HepG2 (cell line): ENCODE measurements at regions not wholly inside any gene's neighbourhood (a gene's known extent, or its start where the extent isn't known, plus 50 kb on each side); places are given as distances from the start of the nearest gene placed in this dataset.

Experiments used
- AKNA ChIP-seq: sonication (generic); formaldehyde crosslinking; IDR thresholded peaks from 2 replicates; pipeline ENCODE4 v1.4.0; 2020; ENCODE audit warnings: missing genetic modification reagents, borderline replicate concordance
- ATAD3A ChIP-seq: sonication (generic); formaldehyde crosslinking; IDR thresholded peaks from 2 replicates; pipeline ENCODE4 v1.4.0; 2020; ENCODE audit warnings: missing genetic modification reagents
- CTCF ChIP-seq: sonication (generic); formaldehyde crosslinking; IDR thresholded peaks from 2 replicates; pipeline ENCODE4 v1.5.0; 2020; ENCODE audit warnings: mild to moderate bottlenecking, missing genetic modification reagents, moderate library complexity
- POLR2A ChIP-seq, 2 experiments: IDR thresholded peaks; 2 replicates each; pipeline ENCODE4 v1.6.1; 2011; ENCODE audit warnings: low read depth in 2 of 2, low read length in 2 of 2, mild to moderate bottlenecking in 1 of 2, moderate library complexity in 1 of 2; ENCODE audit not compliant: insufficient read depth in 1 of 2
- SIN3A ChIP-seq: IDR thresholded peaks from 2 replicates; pipeline ENCODE4 v1.6.1; 2011; ENCODE audit warnings: low read depth, mild to moderate bottlenecking, control low read depth, low read length, borderline replicate concordance
- ZBTB38 ChIP-seq: sonication (generic); formaldehyde crosslinking; IDR thresholded peaks from 2 replicates; pipeline ENCODE4 v1.5.1; 2020; ENCODE audit warnings: mild to moderate bottlenecking, missing genetic modification reagents
- ZNF282 ChIP-seq: fragments of 450-650 bp; IDR thresholded peaks from 2 replicates; pipeline ENCODE4 v1.6.1; 2018; ENCODE audit not compliant: partially characterized antibody
- TF ChIP-seq, protein P1 (sequence below): sonication (generic); formaldehyde crosslinking; IDR thresholded peaks from 2 replicates; pipeline ENCODE4 v1.4.0; 2020; ENCODE audit warnings: missing genetic modification reagents

DNA sequence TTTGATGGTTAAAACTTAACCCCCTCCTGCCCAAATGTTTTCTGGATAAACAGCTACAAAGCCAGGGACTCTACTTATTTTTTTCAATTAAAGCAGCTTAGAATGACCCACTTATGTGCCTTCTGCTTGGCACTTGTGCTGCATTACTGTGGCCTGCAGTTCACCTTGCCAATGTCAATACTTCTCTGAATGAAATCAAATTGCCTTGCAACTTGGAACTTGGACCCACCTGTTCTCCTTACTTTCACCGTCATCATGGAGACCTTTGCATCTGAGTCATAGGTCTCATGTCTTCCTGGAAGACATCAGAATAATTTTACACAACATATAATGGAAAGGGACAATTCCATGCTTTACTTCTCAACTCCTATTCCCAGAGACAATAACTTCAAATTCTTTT is 92.1 kb upstream of the FHL2 start:
- no peak for TF ChIP-seq CTCF
- TF ChIP-seq ATAD3A, result no peak
- no peak for TF ChIP-seq SIN3A
- no peak for TF ChIP-seq AKNA (CRISPR knock-in tag)
- TF ChIP-seq POLR2A (IDR thresholded peaks at IDR 0.05; ENCODE audit: insufficient read depth in 1 of 2, low read depth in 2 of 2, low read length in 2 of 2), result no peak
- TF ChIP-seq, protein P1, sequence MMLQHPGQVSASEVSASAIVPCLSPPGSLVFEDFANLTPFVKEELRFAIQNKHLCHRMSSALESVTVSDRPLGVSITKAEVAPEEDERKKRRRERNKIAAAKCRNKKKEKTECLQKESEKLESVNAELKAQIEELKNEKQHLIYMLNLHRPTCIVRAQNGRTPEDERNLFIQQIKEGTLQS (CRISPR knock-in tag), result no peak
- TF ChIP-seq ZBTB38, result no peak
- no peak for TF ChIP-seq ZNF282
